ENCODE measurements at regions not wholly inside any gene's neighbourhood (a gene's known extent, or its start where the extent isn't known, plus 50 kb on each side); places are given as distances from the start of the nearest gene placed in this dataset.

DNA sequence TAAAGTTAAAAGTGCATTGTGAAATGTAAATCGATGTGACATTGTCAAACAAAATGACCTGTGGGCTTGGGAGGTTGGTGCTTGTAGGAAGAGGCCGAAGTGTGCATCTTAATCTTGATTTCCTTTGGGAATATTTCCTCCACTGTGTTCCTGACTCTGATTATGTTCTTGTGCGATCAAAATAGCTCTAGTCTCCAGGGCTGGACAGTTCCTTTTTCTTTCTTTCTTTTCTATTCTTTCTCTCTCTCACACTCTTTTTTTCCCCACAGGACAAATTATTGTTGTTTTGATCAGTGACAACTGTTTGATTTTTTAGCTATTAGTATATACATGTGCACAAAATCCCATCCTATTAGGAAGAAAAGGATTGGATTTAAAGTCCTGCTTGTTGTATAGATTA, 347.5 kb downstream of the ZSWIM6 start:
- Histone ChIP-seq H3K27me3 (ENCODE audit: control insufficient read depth in 4 of 4, insufficient read depth in 4 of 4, low read length in 3 of 4) (no peaks in the 10 kb centered on the region), H3K9me3 (ENCODE audit: control insufficient read depth in 4 of 4, low read length in 3 of 4) (no peaks in the 10 kb centered on the region), H3K36me3 (ENCODE audit: control insufficient read depth in 4 of 4, insufficient read depth in 3 of 4, low read depth in 1 of 4, low read length in 3 of 4) (no peaks in the 10 kb centered on the region), H3K4me3 (ENCODE audit: low read depth in 1 of 3, low read length in 3 of 3) (no peak overlapping the region), H3K27ac (ENCODE audit: low read depth in 1 of 2, low read length in 2 of 2) (no peak overlapping the region), H3K4me1 (ENCODE audit: control insufficient read depth in 4 of 4, insufficient read depth in 4 of 4, low read length in 3 of 4) (no peaks in the 10 kb centered on the region), H3K9ac (ENCODE audit: low read depth in 1 of 2, low read length in 2 of 2) (no peak overlapping the region)
- TF ChIP-seq FOXA2 (IDR thresholded peaks at IDR 0.05) (no peak), RAD21 (IDR thresholded peaks at IDR 0.05) (no peak), JUND (IDR thresholded peaks at IDR 0.05) (no peak), EGR1 (IDR thresholded peaks at IDR 0.05; ENCODE audit: low read depth in 2 of 2) (no peak), RXRA (IDR thresholded peaks at IDR 0.05) (no peak)
- TF ChIP-seq, protein P1, sequence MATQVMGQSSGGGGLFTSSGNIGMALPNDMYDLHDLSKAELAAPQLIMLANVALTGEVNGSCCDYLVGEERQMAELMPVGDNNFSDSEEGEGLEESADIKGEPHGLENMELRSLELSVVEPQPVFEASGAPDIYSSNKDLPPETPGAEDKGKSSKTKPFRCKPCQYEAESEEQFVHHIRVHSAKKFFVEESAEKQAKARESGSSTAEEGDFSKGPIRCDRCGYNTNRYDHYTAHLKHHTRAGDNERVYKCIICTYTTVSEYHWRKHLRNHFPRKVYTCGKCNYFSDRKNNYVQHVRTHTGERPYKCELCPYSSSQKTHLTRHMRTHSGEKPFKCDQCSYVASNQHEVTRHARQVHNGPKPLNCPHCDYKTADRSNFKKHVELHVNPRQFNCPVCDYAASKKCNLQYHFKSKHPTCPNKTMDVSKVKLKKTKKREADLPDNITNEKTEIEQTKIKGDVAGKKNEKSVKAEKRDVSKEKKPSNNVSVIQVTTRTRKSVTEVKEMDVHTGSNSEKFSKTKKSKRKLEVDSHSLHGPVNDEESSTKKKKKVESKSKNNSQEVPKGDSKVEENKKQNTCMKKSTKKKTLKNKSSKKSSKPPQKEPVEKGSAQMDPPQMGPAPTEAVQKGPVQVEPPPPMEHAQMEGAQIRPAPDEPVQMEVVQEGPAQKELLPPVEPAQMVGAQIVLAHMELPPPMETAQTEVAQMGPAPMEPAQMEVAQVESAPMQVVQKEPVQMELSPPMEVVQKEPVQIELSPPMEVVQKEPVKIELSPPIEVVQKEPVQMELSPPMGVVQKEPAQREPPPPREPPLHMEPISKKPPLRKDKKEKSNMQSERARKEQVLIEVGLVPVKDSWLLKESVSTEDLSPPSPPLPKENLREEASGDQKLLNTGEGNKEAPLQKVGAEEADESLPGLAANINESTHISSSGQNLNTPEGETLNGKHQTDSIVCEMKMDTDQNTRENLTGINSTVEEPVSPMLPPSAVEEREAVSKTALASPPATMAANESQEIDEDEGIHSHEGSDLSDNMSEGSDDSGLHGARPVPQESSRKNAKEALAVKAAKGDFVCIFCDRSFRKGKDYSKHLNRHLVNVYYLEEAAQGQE (IDR thresholded peaks at IDR 0.05), result no peak
- TF ChIP-seq, protein P2, sequence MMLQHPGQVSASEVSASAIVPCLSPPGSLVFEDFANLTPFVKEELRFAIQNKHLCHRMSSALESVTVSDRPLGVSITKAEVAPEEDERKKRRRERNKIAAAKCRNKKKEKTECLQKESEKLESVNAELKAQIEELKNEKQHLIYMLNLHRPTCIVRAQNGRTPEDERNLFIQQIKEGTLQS (IDR thresholded peaks at IDR 0.05), result no peak
- TF ChIP-seq, protein P3, sequence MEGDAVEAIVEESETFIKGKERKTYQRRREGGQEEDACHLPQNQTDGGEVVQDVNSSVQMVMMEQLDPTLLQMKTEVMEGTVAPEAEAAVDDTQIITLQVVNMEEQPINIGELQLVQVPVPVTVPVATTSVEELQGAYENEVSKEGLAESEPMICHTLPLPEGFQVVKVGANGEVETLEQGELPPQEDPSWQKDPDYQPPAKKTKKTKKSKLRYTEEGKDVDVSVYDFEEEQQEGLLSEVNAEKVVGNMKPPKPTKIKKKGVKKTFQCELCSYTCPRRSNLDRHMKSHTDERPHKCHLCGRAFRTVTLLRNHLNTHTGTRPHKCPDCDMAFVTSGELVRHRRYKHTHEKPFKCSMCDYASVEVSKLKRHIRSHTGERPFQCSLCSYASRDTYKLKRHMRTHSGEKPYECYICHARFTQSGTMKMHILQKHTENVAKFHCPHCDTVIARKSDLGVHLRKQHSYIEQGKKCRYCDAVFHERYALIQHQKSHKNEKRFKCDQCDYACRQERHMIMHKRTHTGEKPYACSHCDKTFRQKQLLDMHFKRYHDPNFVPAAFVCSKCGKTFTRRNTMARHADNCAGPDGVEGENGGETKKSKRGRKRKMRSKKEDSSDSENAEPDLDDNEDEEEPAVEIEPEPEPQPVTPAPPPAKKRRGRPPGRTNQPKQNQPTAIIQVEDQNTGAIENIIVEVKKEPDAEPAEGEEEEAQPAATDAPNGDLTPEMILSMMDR (IDR thresholded peaks at IDR 0.05; ENCODE audit: low read depth, low read length, missing input control), result no peak
- WGBS, result 74% methylated on average over 3 of the region's 3 CpGs
- no peak for DNase-seq (ENCODE audit: low spot score)

- Histone ChIP-seq H3K27ac (ENCODE audit: low read depth in 1 of 2, low read length in 2 of 2) (no peak overlapping the region), H3K9ac (ENCODE audit: low read depth in 1 of 2, low read length in 2 of 2) (no peak overlapping the region), H3K9me3 (ENCODE audit: control insufficient read depth in 4 of 4, low read length in 3 of 4) (no peaks in the 10 kb centered on the region), H3K4me3 (ENCODE audit: low read depth in 1 of 3, low read length in 3 of 3) (no peak overlapping the region), H3K27me3 (ENCODE audit: control insufficient read depth in 4 of 4, insufficient read depth in 4 of 4, low read length in 3 of 4) (no peaks in the 10 kb centered on the region), H3K4me1 (ENCODE audit: control insufficient read depth in 4 of 4, insufficient read depth in 4 of 4, low read length in 3 of 4) (no peaks in the 10 kb centered on the region), H3K36me3 (ENCODE audit: control insufficient read depth in 4 of 4, insufficient read depth in 3 of 4, low read depth in 1 of 4, low read length in 3 of 4) (no peaks in the 10 kb centered on the region)
- WGBS, result 71% methylated on average over 2 of the region's 2 CpGs
- DNase-seq (ENCODE audit: low spot score), result no peak
- no peak for TF ChIP-seq EGR1 (IDR thresholded peaks at IDR 0.05; ENCODE audit: low read depth in 2 of 2)
- no peak for TF ChIP-seq JUND (IDR thresholded peaks at IDR 0.05)
Observed at GRCh38 chr5:61680247-61680646, 348.2 kb downstream of the ZSWIM6 start.

DNA sequence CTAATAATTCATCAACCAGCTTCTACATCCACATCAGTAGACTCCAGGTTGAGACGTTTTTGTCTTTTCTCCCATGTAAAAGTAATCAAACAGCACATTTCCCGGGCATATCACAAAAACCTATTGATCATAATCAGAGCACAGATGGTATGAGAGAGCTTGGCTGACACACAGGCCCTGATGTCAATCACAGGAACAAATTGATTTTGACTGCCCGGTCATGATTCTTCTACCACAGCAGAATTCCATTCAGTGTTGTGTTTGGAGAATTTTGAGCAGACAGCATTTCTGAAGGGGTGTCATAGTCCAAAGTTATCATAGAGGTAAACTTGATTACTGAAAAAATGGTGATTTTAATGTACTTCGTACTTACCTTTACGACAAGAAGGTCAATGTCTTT, 351.1 kb downstream of the ZSWIM6 start:
- DNase-seq (ENCODE audit: low spot score), result no peak
- no peak for TF ChIP-seq NR2F2 (IDR thresholded peaks at IDR 0.05)
- TF ChIP-seq RAD21 (IDR thresholded peaks at IDR 0.05), result no peak
- TF ChIP-seq RXRA (IDR thresholded peaks at IDR 0.05), result no peak

More for the DNA sequence above, 351.1 kb downstream of the ZSWIM6 start:
- H3K4me1 ChIP-seq (ENCODE audit: control insufficient read depth in 4 of 4, insufficient read depth in 4 of 4, low read length in 3 of 4), result peaks cover 0 to 4% (median 0%) of the 10 kb centered on the region in 4 donors
- H3K9me3 ChIP-seq (ENCODE audit: control insufficient read depth in 4 of 4, low read length in 3 of 4), result no peaks in the 10 kb centered on the region
- H3K27ac ChIP-seq (ENCODE audit: low read depth in 1 of 2, low read length in 2 of 2), result no peak overlapping the region
- H3K36me3 ChIP-seq (ENCODE audit: control insufficient read depth in 4 of 4, insufficient read depth in 3 of 4, low read depth in 1 of 4, low read length in 3 of 4), result no peaks in the 10 kb centered on the region
- 44% methylated on average over 5 of the region's 5 CpGs for WGBS
- H3K4me3 ChIP-seq (ENCODE audit: low read depth in 1 of 3, low read length in 3 of 3), result no peak overlapping the region
- no peaks in the 10 kb centered on the region for H3K27me3 ChIP-seq (ENCODE audit: control insufficient read depth in 4 of 4, insufficient read depth in 4 of 4, low read length in 3 of 4)
- H3K9ac ChIP-seq (ENCODE audit: low read depth in 1 of 2, low read length in 2 of 2), result no peak overlapping the region
